Stomach (tissue), 4 donors: ENCODE measurements at regions not wholly inside any gene's neighbourhood (a gene's known extent, or its start where the extent isn't known, plus 50 kb on each side); places are given as distances from the start of the nearest gene placed in this dataset.

Experiments used
- EP300 ChIP-seq: sonication (generic); formaldehyde crosslinking; IDR thresholded peaks from one replicate; pipeline ENCODE4 v1.6.1; 2017; ENCODE audit warnings: antibody characterized with exemption
- POLR2A ChIP-seq, 4 donors: fragments of 450-650 bp; IDR thresholded peaks; one replicate each; pipeline ENCODE4 v1.6.1; 2016; ENCODE audit warnings: antibody characterized with exemption in 4 of 4, control low read depth in 2 of 4, mild to moderate bottlenecking in 1 of 4, moderate library complexity in 1 of 4
- POLR2AphosphoS5 ChIP-seq, 3 donors: sonication (generic); formaldehyde crosslinking; IDR thresholded peaks; one replicate each; pipeline ENCODE4 v1.6.1; 2016; ENCODE audit warnings: antibody characterized with exemption in 3 of 3
- TF ChIP-seq, protein P1 (sequence below), 7 experiments: fragments of 450-650 bp in 4 of 7; fragments of 200-600 bp in 3 of 7; sonication (generic) in 3 of 7; IDR thresholded peaks; one replicate each; pipeline ENCODE4 v1.5.1; 2016 to 2019; ENCODE audit warnings: antibody characterized with exemption in 7 of 7, control low read depth in 2 of 7, mild to moderate bottlenecking in 1 of 7

DNA sequence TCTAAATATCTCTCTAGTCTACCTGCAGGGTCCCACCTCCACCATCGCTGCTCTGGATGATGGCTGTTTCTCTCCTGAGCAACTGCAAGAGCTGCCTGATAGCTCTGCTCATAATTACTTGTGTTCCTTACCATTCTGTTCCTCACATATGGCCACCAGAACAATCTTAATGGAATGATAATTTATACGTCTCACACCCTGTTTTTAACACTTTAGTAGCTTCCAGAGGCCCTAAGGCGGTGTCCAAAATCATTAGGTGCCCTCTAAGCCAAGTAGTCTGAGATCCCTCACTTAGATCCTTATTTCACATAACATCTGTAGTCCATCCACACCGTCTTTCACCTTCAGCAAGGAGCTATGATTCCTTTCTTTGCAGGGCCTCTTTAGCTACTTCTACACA is 373.3 kb downstream of the GBE1 start:
- TF ChIP-seq POLR2AphosphoS5 (IDR thresholded peaks at IDR 0.05) (no peak), POLR2A (IDR thresholded peaks at IDR 0.05) (no peak), EP300 (no peak)
- TF ChIP-seq, protein P1, sequence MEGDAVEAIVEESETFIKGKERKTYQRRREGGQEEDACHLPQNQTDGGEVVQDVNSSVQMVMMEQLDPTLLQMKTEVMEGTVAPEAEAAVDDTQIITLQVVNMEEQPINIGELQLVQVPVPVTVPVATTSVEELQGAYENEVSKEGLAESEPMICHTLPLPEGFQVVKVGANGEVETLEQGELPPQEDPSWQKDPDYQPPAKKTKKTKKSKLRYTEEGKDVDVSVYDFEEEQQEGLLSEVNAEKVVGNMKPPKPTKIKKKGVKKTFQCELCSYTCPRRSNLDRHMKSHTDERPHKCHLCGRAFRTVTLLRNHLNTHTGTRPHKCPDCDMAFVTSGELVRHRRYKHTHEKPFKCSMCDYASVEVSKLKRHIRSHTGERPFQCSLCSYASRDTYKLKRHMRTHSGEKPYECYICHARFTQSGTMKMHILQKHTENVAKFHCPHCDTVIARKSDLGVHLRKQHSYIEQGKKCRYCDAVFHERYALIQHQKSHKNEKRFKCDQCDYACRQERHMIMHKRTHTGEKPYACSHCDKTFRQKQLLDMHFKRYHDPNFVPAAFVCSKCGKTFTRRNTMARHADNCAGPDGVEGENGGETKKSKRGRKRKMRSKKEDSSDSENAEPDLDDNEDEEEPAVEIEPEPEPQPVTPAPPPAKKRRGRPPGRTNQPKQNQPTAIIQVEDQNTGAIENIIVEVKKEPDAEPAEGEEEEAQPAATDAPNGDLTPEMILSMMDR (IDR thresholded peaks at IDR 0.05), result no peak
